A549 (cell line): ENCODE measurements at regions not wholly inside any gene's neighbourhood (a gene's known extent, or its start where the extent isn't known, plus 50 kb on each side); places are given as distances from the start of the nearest gene placed in this dataset.

Experiments
- ATAC-seq, 2 experiments: fragments of 200-7000 bp in 1 of 2; fragments of >200 bp in 1 of 2; cut with Nextera tagmentation in 1 of 2; cut with Tn5 transposase in 1 of 2; 3 replicates each; pipeline versions ENCODE4 v1.8.0 to v1.9.1; 2018 to 2020; ENCODE audit warnings: mild to moderate bottlenecking in 1 of 2, moderate library complexity in 1 of 2
- CTCF ChIA-PET: fragments of 300-600 bp; sonication (Branson Sonifier 250); formaldehyde crosslinking; extraction: SDS; loops from one replicate; lab custom pipeline; 2021; ENCODE audit warnings: antibody characterized with exemption, inconsistent platforms; lab: Yijun Ruan, JAX
- POLR2A ChIA-PET: fragments of 350-600 bp; formaldehyde crosslinking; extraction: SDS; loops from one replicate; lab custom pipeline; 2021; ENCODE audit warnings: antibody characterized with exemption, inconsistent platforms; lab: Yijun Ruan, JAX
- DNase-seq, 2 experiments: peaks; one replicate each; pipeline versions ENCODE4 v3.0.0 to v3.0.0-alpha.2; 2011 to 2016; ENCODE audit warnings: low read depth in 1 of 2, low spot score in 1 of 2
- FAIRE-seq: peaks from 2 replicates; lab custom pipeline; 2011; peaks lifted over from hg19 to GRCh38; lab: Jason Lieb, UNC
- H3K27ac ChIP-seq, 2 experiments: fragments of >200 bp; sonication (Bioruptor Twin); formaldehyde crosslinking; 3 replicates each; pipeline ENCODE4 v1.5.1; 2016 to 2017
- H3K4me1 ChIP-seq: fragments of >200 bp; sonication (Bioruptor Twin); formaldehyde crosslinking; 3 replicates; pipeline ENCODE4 v1.6.1; 2016
- H3K4me2 ChIP-seq: fragments of >200 bp; sonication (Bioruptor Twin); formaldehyde crosslinking; 3 replicates; pipeline ENCODE4 v1.6.1; 2016
- H3K4me3 ChIP-seq: fragments of >200 bp; sonication (Bioruptor Twin); formaldehyde crosslinking; 3 replicates; pipeline ENCODE4 v1.5.1; 2016
- H3K9me3 ChIP-seq: fragments of >200 bp; sonication (Bioruptor Twin); formaldehyde crosslinking; 3 replicates; pipeline ENCODE4 v1.6.1; 2016
- BHLHE40 ChIP-seq: IDR thresholded peaks from 2 replicates; pipeline ENCODE4 v1.6.1; 2012; ENCODE audit warnings: low read depth, low read length, inconsistent platforms
- CBX8 ChIP-seq: fragments of 200-600 bp; sonication (generic); IDR thresholded peaks from 2 replicates; pipeline ENCODE4 v1.6.1; 2016
- CEBPB ChIP-seq, 2 experiments: fragments of >200 bp in 1 of 2; sonication (Bioruptor Twin) in 1 of 2; formaldehyde crosslinking in 1 of 2; IDR thresholded peaks; 2 replicates each; pipeline ENCODE4 v1.6.1; 2012 to 2016
- CHD2 ChIP-seq: fragments of 150-350 bp; IDR thresholded peaks from 2 replicates; pipeline ENCODE4 v1.6.1; 2014; ENCODE audit warnings: low read length; ENCODE audit not compliant: partially characterized antibody
- CHD4 ChIP-seq: fragments of 200-600 bp; sonication (generic); IDR thresholded peaks from 2 replicates; pipeline ENCODE4 v1.6.1; 2016; ENCODE audit warnings: antibody characterized with exemption, mild to moderate bottlenecking, borderline replicate concordance
- EHMT2 ChIP-seq: fragments of 200-600 bp; sonication (generic); IDR thresholded peaks from 2 replicates; pipeline ENCODE4 v1.6.1; 2016; ENCODE audit warnings: antibody characterized with exemption, low read depth, mild to moderate bottlenecking, moderate library complexity
- FOSB ChIP-seq: fragments of 250-450 bp; sonication (Bioruptor Pico); IDR thresholded peaks from 2 replicates; pipeline ENCODE4 v1.5.0; 2020; ENCODE audit warnings: mild to moderate bottlenecking, moderate library complexity
- FOXS1 ChIP-seq: fragments of 250-450 bp; sonication (Bioruptor Pico); IDR thresholded peaks from 2 replicates; pipeline ENCODE4 v1.5.0; 2020; ENCODE audit warnings: mild to moderate bottlenecking, moderate library complexity
- GATA3 ChIP-seq: IDR thresholded peaks from 2 replicates; pipeline ENCODE4 v1.6.1; 2012; ENCODE audit warnings: borderline replicate concordance
- HDAC2 ChIP-seq: fragments of 200-600 bp; sonication (generic); IDR thresholded peaks from 2 replicates; pipeline ENCODE4 v1.6.1; 2016
- HEYL ChIP-seq: fragments of 250-450 bp; sonication (Bioruptor Pico); IDR thresholded peaks from 2 replicates; pipeline ENCODE4 v1.8.0; 2021; ENCODE audit warnings: mild to moderate bottlenecking, moderate library complexity
- HOXA7 ChIP-seq: fragments of 250-450 bp; sonication (Bioruptor Pico); IDR thresholded peaks from 2 replicates; pipeline ENCODE4 v1.5.0; 2020; ENCODE audit warnings: mild to moderate bottlenecking, moderate library complexity
- HOXB5 ChIP-seq: fragments of 250-450 bp; sonication (Bioruptor Pico); IDR thresholded peaks from 2 replicates; pipeline ENCODE4 v1.5.0; 2020; ENCODE audit warnings: mild to moderate bottlenecking, moderate library complexity
- JUN ChIP-seq, 2 experiments: fragments of >200 bp; sonication (Bioruptor Twin); formaldehyde crosslinking; IDR thresholded peaks; 2 replicates in 1 of 2; 3 replicates in 1 of 2; pipeline ENCODE4 v1.6.1; 2016 to 2017
- JUNB ChIP-seq: fragments of >200 bp; sonication (Bioruptor Twin); formaldehyde crosslinking; IDR thresholded peaks from 2 replicates; pipeline ENCODE4 v1.6.1; 2016
- KDM1A ChIP-seq: fragments of 200-600 bp; sonication (generic); IDR thresholded peaks from 2 replicates; pipeline ENCODE4 v1.6.1; 2016; ENCODE audit warnings: low read depth, mild to moderate bottlenecking
- KDM5A ChIP-seq: fragments of 200-600 bp; sonication (generic); IDR thresholded peaks from 2 replicates; pipeline ENCODE4 v1.6.1; 2016; ENCODE audit warnings: antibody characterized with exemption, mild to moderate bottlenecking
- MAFK ChIP-seq: fragments of 450-650 bp; IDR thresholded peaks from 2 replicates; pipeline ENCODE4 v1.6.1; 2014; ENCODE audit not compliant: partially characterized antibody
- MYC ChIP-seq: IDR thresholded peaks from 2 replicates; pipeline ENCODE4 v1.6.1; 2012; ENCODE audit warnings: mild to moderate bottlenecking, inconsistent platforms, low read length, improper control_type of control experiment, borderline replicate concordance
- NPAS2 ChIP-seq: fragments of 250-450 bp; sonication (Bioruptor Pico); IDR thresholded peaks from 2 replicates; pipeline ENCODE4 v1.8.0; 2022; ENCODE audit warnings: mild to moderate bottlenecking, moderate library complexity, borderline replicate concordance
- PBX3 ChIP-seq: IDR thresholded peaks from 2 replicates; pipeline ENCODE4 v1.6.1; 2012
- PHF8 ChIP-seq: fragments of 200-600 bp; sonication (generic); IDR thresholded peaks from 2 replicates; pipeline ENCODE4 v1.6.1; 2016; ENCODE audit warnings: low read depth, mild to moderate bottlenecking, antibody characterized with exemption, moderate library complexity, borderline replicate concordance
- POLR2A ChIP-seq: IDR thresholded peaks from 2 replicates; pipeline ENCODE4 v1.6.1; 2012; ENCODE audit warnings: mild to moderate bottlenecking, low read length
- RARB ChIP-seq: fragments of 250-450 bp; sonication (Bioruptor Pico); IDR thresholded peaks from 2 replicates; pipeline ENCODE4 v1.8.0; 2021; ENCODE audit warnings: mild to moderate bottlenecking, moderate library complexity
- RCOR1 ChIP-seq: fragments of 150-350 bp; IDR thresholded peaks from 2 replicates; pipeline ENCODE4 v1.6.1; 2014; ENCODE audit warnings: antibody characterized with exemption, low read length, low read depth
- TFCP2L1 ChIP-seq: fragments of 250-450 bp; sonication (Bioruptor Pico); IDR thresholded peaks from 2 replicates; pipeline ENCODE4 v1.5.0; 2021; ENCODE audit warnings: mild to moderate bottlenecking
- USF2 ChIP-seq: fragments of 450-650 bp; IDR thresholded peaks from 2 replicates; pipeline ENCODE4 v1.6.1; 2014; ENCODE audit warnings: antibody characterized with exemption
- ZC3H11A ChIP-seq: fragments of 450-650 bp; IDR thresholded peaks from 2 replicates; pipeline ENCODE4 v1.6.1; 2014; ENCODE audit warnings: antibody characterized with exemption, mild to moderate bottlenecking
- ZFP36 ChIP-seq: fragments of 450-650 bp; IDR thresholded peaks from 2 replicates; pipeline ENCODE4 v1.6.1; 2014; ENCODE audit warnings: borderline replicate concordance; ENCODE audit not compliant: partially characterized antibody
- ZSCAN20 ChIP-seq: fragments of 250-450 bp; sonication (Bioruptor Pico); IDR thresholded peaks from 2 replicates; pipeline ENCODE4 v1.8.0; 2022; ENCODE audit warnings: mild to moderate bottlenecking, moderate library complexity
- WGBS: methylation state at CpG from one replicate; pipeline ENCODE4 v1.1.6; 2017; ENCODE audit errors: missing lambda C conversion rate; 5-methylcytosine and 5-hydroxymethylcytosine counted together
- TF ChIP-seq, protein P1 (sequence below): IDR thresholded peaks from 2 replicates; pipeline ENCODE4 v1.6.1; 2012; ENCODE audit warnings: low read depth, borderline replicate concordance
- TF ChIP-seq, protein P2 (sequence below): fragments of 250-450 bp; sonication (Bioruptor Pico); IDR thresholded peaks from 2 replicates; pipeline ENCODE4 v1.5.0; 2021; ENCODE audit warnings: mild to moderate bottlenecking, moderate library complexity, borderline replicate concordance

DNA sequence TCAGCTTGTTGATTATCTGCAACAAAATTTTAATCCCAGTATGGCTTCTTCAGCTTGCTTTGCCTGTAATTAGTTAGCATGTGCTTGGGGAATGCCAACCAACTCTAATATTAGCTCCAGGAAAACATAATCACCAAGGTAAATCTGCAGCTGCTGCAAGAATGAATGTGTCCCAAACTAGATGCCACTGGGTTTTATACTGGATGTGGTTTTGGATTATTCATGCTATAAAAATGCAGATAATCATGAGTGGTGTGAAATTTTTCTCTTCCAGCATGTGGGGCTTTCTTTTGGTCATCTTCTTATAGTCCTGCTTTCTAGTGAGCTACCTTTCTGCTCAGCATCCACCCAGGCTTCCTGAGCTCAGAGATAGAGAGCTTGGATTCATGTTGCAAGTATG, 295.9 kb upstream of the CASK start:
- no peaks in the 10 kb centered on the region for H3K9me3 ChIP-seq
- ATAC-seq, result no peak
- no peak for FAIRE-seq
- no peak overlapping the region for H3K4me3 ChIP-seq
- no peak for DNase-seq
- H3K4me1 ChIP-seq, result no peaks in the 10 kb centered on the region
- no peak overlapping the region for H3K27ac ChIP-seq
- no peak overlapping the region for H3K4me2 ChIP-seq
- TF ChIP-seq KDM5A, result no peak
- TF ChIP-seq ZSCAN20, result no peak
- no peak for TF ChIP-seq JUN (IDR thresholded peaks at IDR 0.05)
- TF ChIP-seq FOSB (CRISPR knock-in tag), result no peak
- no peak for TF ChIP-seq JUNB
- TF ChIP-seq, protein P1, sequence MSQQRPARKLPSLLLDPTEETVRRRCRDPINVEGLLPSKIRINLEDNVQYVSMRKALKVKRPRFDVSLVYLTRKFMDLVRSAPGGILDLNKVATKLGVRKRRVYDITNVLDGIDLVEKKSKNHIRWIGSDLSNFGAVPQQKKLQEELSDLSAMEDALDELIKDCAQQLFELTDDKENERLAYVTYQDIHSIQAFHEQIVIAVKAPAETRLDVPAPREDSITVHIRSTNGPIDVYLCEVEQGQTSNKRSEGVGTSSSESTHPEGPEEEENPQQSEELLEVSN, result no peak
- TF ChIP-seq, protein P2, sequence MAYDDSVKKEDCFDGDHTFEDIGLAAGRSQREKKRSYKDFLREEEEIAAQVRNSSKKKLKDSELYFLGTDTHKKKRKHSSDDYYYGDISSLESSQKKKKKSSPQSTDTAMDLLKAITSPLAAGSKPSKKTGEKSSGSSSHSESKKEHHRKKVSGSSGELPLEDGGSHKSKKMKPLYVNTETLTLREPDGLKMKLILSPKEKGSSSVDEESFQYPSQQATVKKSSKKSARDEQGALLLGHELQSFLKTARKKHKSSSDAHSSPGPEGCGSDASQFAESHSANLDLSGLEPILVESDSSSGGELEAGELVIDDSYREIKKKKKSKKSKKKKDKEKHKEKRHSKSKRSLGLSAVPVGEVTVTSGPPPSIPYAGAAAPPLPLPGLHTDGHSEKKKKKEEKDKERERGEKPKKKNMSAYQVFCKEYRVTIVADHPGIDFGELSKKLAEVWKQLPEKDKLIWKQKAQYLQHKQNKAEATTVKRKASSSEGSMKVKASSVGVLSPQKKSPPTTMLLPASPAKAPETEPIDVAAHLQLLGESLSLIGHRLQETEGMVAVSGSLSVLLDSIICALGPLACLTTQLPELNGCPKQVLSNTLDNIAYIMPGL (CRISPR knock-in tag), result no peak
- no peak for TF ChIP-seq GATA3
- no peak for TF ChIP-seq HEYL (CRISPR knock-in tag)
- TF ChIP-seq POLR2A, result no peak
- no peak for TF ChIP-seq FOXS1 (CRISPR knock-in tag)
- TF ChIP-seq CHD4, result no peak
- TF ChIP-seq CEBPB (IDR thresholded peaks at IDR 0.05), result no peak
- TF ChIP-seq TFCP2L1 (CRISPR knock-in tag), result no peak
- no peak for TF ChIP-seq CBX8
- TF ChIP-seq EHMT2, result no peak
- TF ChIP-seq RARB (CRISPR knock-in tag), result no peak
- TF ChIP-seq MAFK, result no peak
- CTCF ChIA-PET, result no interaction called here
- POLR2A ChIA-PET, result no interaction called here

GRCh38 chrX:42195506-42195905, 272.2 kb upstream of the CASK start:
- TF ChIP-seq HDAC2, result no peak
- no peak for TF ChIP-seq RCOR1
- TF ChIP-seq ZFP36, result no peak
- no peak for TF ChIP-seq BHLHE40
- TF ChIP-seq RARB (CRISPR knock-in tag), result no peak
- TF ChIP-seq HOXB5 (CRISPR knock-in tag), result no peak
- TF ChIP-seq CHD2, result no peak
- no peak for TF ChIP-seq NPAS2
- no peak for TF ChIP-seq USF2
- no peak for TF ChIP-seq ZSCAN20
- no peak for TF ChIP-seq PHF8
- no peak for TF ChIP-seq KDM1A
- TF ChIP-seq MYC, result no peak
- TF ChIP-seq PBX3, result no peak
- TF ChIP-seq ZC3H11A, result no peak
- no peak for TF ChIP-seq HOXA7 (CRISPR knock-in tag)
- no peak for TF ChIP-seq CHD4
- ChIA-PET POLR2A (no interaction called here), CTCF (interaction anchor here (0.5 to 0.8 kb wide), 3 partner anchors 91 to 1330 kb away, joined by 3 read pairs; no protein-coding TSS in a partner anchor)
- no peak for DNase-seq
- Histone ChIP-seq H3K4me2 (no peak overlapping the region), H3K4me1 (no peaks in the 10 kb centered on the region), H3K27ac (no peak overlapping the region), H3K9me3 (no peaks in the 10 kb centered on the region), H3K4me3 (no peak overlapping the region)
- 0% methylated on average over 1 of the region's 1 CpG for WGBS
- no peak for ATAC-seq
- FAIRE-seq, result no peak
